ENCODE measurements at regions not wholly inside any gene's neighbourhood (a gene's known extent, or its start where the extent isn't known, plus 50 kb on each side); places are given as distances from the start of the nearest gene placed in this dataset.

DNA sequence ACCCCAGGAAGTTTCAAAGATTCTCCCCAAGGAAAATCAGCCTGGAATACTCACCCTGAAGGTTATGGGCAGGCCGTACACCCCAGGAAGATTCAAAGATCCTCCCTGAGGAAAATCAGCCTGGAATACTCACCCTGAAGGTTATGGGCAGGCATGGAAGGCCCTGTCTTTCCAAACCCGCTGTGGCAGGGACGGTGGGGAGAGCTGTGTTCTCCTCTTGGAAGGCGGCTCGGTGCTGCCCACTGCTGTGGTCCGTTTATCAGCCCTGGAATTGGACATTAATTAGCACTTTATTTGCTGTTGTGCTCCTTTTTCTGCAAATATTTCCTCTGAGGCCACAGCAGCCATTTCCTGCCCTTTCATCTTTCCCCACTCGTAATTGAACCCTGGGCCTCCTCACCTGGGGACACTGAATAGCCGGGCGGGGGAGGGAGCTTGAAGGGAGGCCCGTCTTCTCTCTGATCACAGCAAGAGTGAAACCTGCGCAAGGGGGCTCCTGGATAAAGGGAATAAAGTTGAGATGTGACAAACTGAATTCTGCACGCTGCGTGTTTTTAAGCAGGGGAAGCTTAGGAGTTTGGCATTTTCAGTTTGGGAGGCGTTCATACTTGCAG, 308.7 kb upstream of the SALL3 start:
- TF ChIP-seq DNMT3B (CRISPR knock-in tag; conservative IDR thresholded peaks at IDR 0.05) (no peak), TAF1 (CRISPR knock-in tag; IDR thresholded peaks at IDR 0.05) (no peak), EP300 (IDR thresholded peaks at IDR 0.05; ENCODE audit: low read depth in 2 of 2, low read length in 2 of 2) (no peak), EP300 (CRISPR knock-in tag; IDR thresholded peaks at IDR 0.05; ENCODE audit: borderline replicate concordance) (no peak), CEBPB (IDR thresholded peaks at IDR 0.05; ENCODE audit: borderline replicate concordance, low read depth, low read length) (no peak), NR2C2 (CRISPR knock-in tag; IDR thresholded peaks at IDR 0.05; ENCODE audit: borderline replicate concordance) (no peak), ZFP41 (CRISPR knock-in tag; IDR thresholded peaks at IDR 0.05; ENCODE audit: borderline replicate concordance) (no peak), RCOR2 (CRISPR knock-in tag; IDR thresholded peaks at IDR 0.05) (no peak), KAT8 (CRISPR knock-in tag; IDR thresholded peaks at IDR 0.05) (no peak), IKZF1 (IDR thresholded peaks at IDR 0.05) (no peak), POLR2AphosphoS5 (IDR thresholded peaks at IDR 0.05; ENCODE audit: low read depth, low read length) (no peak)
- TF ChIP-seq, protein P1, sequence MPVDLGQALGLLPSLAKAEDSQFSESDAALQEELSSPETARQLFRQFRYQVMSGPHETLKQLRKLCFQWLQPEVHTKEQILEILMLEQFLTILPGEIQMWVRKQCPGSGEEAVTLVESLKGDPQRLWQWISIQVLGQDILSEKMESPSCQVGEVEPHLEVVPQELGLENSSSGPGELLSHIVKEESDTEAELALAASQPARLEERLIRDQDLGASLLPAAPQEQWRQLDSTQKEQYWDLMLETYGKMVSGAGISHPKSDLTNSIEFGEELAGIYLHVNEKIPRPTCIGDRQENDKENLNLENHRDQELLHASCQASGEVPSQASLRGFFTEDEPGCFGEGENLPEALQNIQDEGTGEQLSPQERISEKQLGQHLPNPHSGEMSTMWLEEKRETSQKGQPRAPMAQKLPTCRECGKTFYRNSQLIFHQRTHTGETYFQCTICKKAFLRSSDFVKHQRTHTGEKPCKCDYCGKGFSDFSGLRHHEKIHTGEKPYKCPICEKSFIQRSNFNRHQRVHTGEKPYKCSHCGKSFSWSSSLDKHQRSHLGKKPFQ (CRISPR knock-in tag; IDR thresholded peaks at IDR 0.05; ENCODE audit: insufficient replicate concordance) = no peak
- TF ChIP-seq, protein P2, sequence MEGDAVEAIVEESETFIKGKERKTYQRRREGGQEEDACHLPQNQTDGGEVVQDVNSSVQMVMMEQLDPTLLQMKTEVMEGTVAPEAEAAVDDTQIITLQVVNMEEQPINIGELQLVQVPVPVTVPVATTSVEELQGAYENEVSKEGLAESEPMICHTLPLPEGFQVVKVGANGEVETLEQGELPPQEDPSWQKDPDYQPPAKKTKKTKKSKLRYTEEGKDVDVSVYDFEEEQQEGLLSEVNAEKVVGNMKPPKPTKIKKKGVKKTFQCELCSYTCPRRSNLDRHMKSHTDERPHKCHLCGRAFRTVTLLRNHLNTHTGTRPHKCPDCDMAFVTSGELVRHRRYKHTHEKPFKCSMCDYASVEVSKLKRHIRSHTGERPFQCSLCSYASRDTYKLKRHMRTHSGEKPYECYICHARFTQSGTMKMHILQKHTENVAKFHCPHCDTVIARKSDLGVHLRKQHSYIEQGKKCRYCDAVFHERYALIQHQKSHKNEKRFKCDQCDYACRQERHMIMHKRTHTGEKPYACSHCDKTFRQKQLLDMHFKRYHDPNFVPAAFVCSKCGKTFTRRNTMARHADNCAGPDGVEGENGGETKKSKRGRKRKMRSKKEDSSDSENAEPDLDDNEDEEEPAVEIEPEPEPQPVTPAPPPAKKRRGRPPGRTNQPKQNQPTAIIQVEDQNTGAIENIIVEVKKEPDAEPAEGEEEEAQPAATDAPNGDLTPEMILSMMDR (CRISPR knock-in tag; IDR thresholded peaks at IDR 0.05) = no peak

Data from HepG2 (cell line).